ENCODE measurements at regions not wholly inside any gene's neighbourhood (a gene's known extent, or its start where the extent isn't known, plus 50 kb on each side); places are given as distances from the start of the nearest gene placed in this dataset.
"Not testable (repeated sequence)": the region's sequence is repeated elsewhere in the genome, so short reads cannot be mapped to it uniquely, and the experiment has no call there.

- DNase-seq (ENCODE audit: low spot score in 2 of 2) (no peak), FAIRE-seq (no peak)
These were observed 251.7 kb upstream of the TMEM132C start for GRCh38 chr12:128015276-128015675.

- FAIRE-seq, result no peak
These were observed 248.9 kb upstream of the TMEM132C start for GRCh38 chr12:128018067-128018466.

GRCh38 chr12:128019996-128020544 lies 246.9 kb upstream of the TMEM132C start:
- no peak for FAIRE-seq
- no peak for DNase-seq (ENCODE audit: low spot score in 2 of 2)

More at GRCh38 chr12:128018067-128018466, 248.9 kb upstream of the TMEM132C start:
- no peak for DNase-seq (ENCODE audit: low spot score in 2 of 2)

GRCh38 chr12:128021561-128021960 lies 245.4 kb upstream of the TMEM132C start:
- FAIRE-seq, result no peak
- DNase-seq (ENCODE audit: low spot score in 2 of 2), result no peak

GRCh38 chr12:128025589-128026245 lies 241.3 kb upstream of the TMEM132C start:
- DNase-seq (ENCODE audit: low spot score in 2 of 2), result no peak

GRCh38 chr12:128026696-128027574 lies 240.0 kb upstream of the TMEM132C start:
- FAIRE-seq (no peak), DNase-seq (ENCODE audit: low spot score in 2 of 2) (no peak)

More at GRCh38 chr12:128025589-128026245, 241.3 kb upstream of the TMEM132C start:
- no peak for FAIRE-seq

- no peak for DNase-seq (ENCODE audit: low spot score in 2 of 2)
- FAIRE-seq, result no peak
These were observed 233.5 kb upstream of the TMEM132C start for GRCh38 chr12:128033473-128033872.

- FAIRE-seq, result no peak
These were observed 226.0 kb upstream of the TMEM132C start for GRCh38 chr12:128040971-128041370.

GRCh38 chr12:128042283-128042682 lies 224.7 kb upstream of the TMEM132C start:
- FAIRE-seq; DNase-seq (ENCODE audit: low spot score in 2 of 2): not testable (repeated sequence)

More at GRCh38 chr12:128040971-128041370, 226.0 kb upstream of the TMEM132C start:
- DNase-seq (ENCODE audit: low spot score in 2 of 2), result no peak

GRCh38 chr12:128042825-128043224 lies 224.1 kb upstream of the TMEM132C start:
- FAIRE-seq, result no peak
- no peak for DNase-seq (ENCODE audit: low spot score in 2 of 2)

GRCh38 chr12:128043317-128043716 lies 223.7 kb upstream of the TMEM132C start:
- no peak for FAIRE-seq
- no peak for DNase-seq (ENCODE audit: low spot score in 2 of 2)

GRCh38 chr12:128047266-128048060 lies 219.5 kb upstream of the TMEM132C start:
- FAIRE-seq (no peak), DNase-seq (ENCODE audit: low spot score in 2 of 2) (no peak)

- no peak for DNase-seq (ENCODE audit: low spot score in 2 of 2)
- FAIRE-seq, result no peak
These were observed 214.6 kb upstream of the TMEM132C start for GRCh38 chr12:128052331-128052730.

GRCh38 chr12:128052777-128053176 lies 214.2 kb upstream of the TMEM132C start:
- FAIRE-seq (no peak), DNase-seq (ENCODE audit: low spot score in 2 of 2) (no peak)

GRCh38 chr12:128055567-128055966 lies 211.4 kb upstream of the TMEM132C start:
- FAIRE-seq (no peak), DNase-seq (ENCODE audit: low spot score in 2 of 2) (no peak)

- FAIRE-seq (no peak), DNase-seq (ENCODE audit: low spot score in 2 of 2) (no peak)
These were observed 210.7 kb upstream of the TMEM132C start for GRCh38 chr12:128056136-128056801.

- FAIRE-seq (no peak), DNase-seq (ENCODE audit: low spot score in 2 of 2) (no peak)
These were observed 209.4 kb upstream of the TMEM132C start for GRCh38 chr12:128057586-128057985.

- DNase-seq (ENCODE audit: low spot score in 2 of 2) (no peak), FAIRE-seq (no peak)
These were observed 207.2 kb upstream of the TMEM132C start for GRCh38 chr12:128059621-128060370.

- FAIRE-seq (no peak), DNase-seq (ENCODE audit: low spot score in 2 of 2) (no peak)
These were observed 198.8 kb upstream of the TMEM132C start for GRCh38 chr12:128068211-128068610.

Data from frontal cortex (tissue), 3 donors.